Glutamatergic neuron (in vitro differentiated cells): ENCODE measurements at regions not wholly inside any gene's neighbourhood (a gene's known extent, or its start where the extent isn't known, plus 50 kb on each side); places are given as distances from the start of the nearest gene placed in this dataset.

Source experiments
- DNase-seq: peaks from one replicate; pipeline ENCODE4 v3.0.0; 2022
- H3K27ac Mint-ChIP-seq: one replicate; pipeline ENCODE4 v1.8.0; 2020; ENCODE audit warnings: mild to moderate bottlenecking, mixed read lengths, inconsistent platforms; ENCODE audit not compliant: unreplicated experiment
- H3K27me3 Mint-ChIP-seq: one replicate; pipeline ENCODE4 v1.8.0; 2020; ENCODE audit warnings: mild to moderate bottlenecking, moderate library complexity, mixed read lengths, inconsistent platforms; ENCODE audit not compliant: unreplicated experiment
- H3K36me3 Mint-ChIP-seq: one replicate; pipeline ENCODE4 v1.8.0; 2020; ENCODE audit warnings: mild to moderate bottlenecking, mixed read lengths, inconsistent platforms; ENCODE audit not compliant: unreplicated experiment
- H3K4me1 Mint-ChIP-seq: one replicate; pipeline ENCODE4 v1.8.0; 2020; ENCODE audit warnings: mild to moderate bottlenecking, low read depth, mixed read lengths, inconsistent platforms; ENCODE audit not compliant: unreplicated experiment
- H3K4me3 Mint-ChIP-seq: one replicate; pipeline ENCODE4 v1.8.0; 2020; ENCODE audit warnings: mild to moderate bottlenecking, mixed read lengths, inconsistent platforms; ENCODE audit not compliant: unreplicated experiment
- H3K9me3 Mint-ChIP-seq: one replicate; pipeline ENCODE4 v1.8.0; 2020; ENCODE audit warnings: mild to moderate bottlenecking, moderate library complexity, mixed read lengths, inconsistent platforms; ENCODE audit not compliant: unreplicated experiment
- CTCF ChIP-seq: fragments of 200-600 bp; sonication (generic); IDR thresholded peaks from one replicate; pipeline ENCODE4 v1.5.0; 2021; ENCODE audit not compliant: partially characterized antibody, unreplicated experiment

- Mint-ChIP-seq H3K36me3 (no peaks in the 10 kb centered on the region), H3K9me3 (no peaks in the 10 kb centered on the region), H3K4me3 (no peak overlapping the region), H3K27me3 (no peaks in the 10 kb centered on the region), H3K4me1 (peaks cover 5% of the 10 kb centered on the region), H3K27ac (no peak overlapping the region)
- no peak for TF ChIP-seq CTCF
- DNase-seq = no peak
These were observed 151.1 kb upstream of the POU5F2 start for GRCh38 chr5:93892481-93892880.

DNA sequence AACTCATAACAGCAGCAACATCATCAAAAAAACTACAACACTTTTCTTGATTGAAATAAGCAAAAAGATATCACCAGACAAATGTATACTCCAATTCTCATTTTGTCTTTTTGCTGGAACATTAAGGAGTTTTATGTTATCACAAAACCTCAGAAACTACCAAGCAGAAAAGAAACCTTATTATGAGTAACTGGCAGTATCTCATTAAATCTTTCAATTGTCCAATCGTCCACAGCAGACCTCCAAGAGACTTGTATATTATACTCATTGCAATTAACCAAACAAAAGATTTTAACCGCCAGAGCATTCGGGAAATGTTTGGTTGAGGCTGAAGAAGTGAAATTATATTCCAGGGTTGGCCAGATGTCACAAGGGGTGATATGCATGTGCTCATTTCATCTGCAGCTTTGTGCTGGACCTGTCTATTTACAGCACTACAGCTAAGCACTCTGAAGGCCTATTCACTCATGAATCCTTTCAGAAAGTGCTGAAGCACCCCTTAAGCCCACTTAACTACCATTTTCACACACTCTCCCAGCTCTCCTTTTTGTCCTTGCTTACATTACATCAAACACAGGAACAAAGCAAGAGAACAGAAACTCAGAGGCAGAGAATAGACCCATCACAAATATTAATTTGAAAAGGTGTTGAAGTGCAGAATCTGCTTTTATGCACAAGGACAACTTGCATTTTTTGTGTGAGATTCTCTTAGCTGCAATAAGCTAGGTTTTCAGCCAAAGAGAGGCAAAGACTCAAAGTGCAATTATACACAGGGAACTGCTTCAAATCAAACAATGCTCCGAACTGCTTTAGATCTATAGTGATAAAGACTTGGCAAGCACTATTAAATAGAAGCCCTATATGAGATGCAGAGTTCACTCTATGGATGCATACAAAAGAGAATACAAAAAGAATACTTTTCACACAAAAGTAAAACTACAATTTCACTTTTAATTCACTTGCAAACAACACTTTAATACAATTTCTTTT, 150.4 kb upstream of the POU5F2 start:
- Mint-ChIP-seq H3K4me1 (peaks cover 5% of the 10 kb centered on the region), H3K27ac (no peak overlapping the region), H3K9me3 (no peaks in the 10 kb centered on the region), H3K36me3 (no peaks in the 10 kb centered on the region), H3K27me3 (no peaks in the 10 kb centered on the region), H3K4me3 (no peak overlapping the region)
- DNase-seq = no peak
- no peak for TF ChIP-seq CTCF

DNA sequence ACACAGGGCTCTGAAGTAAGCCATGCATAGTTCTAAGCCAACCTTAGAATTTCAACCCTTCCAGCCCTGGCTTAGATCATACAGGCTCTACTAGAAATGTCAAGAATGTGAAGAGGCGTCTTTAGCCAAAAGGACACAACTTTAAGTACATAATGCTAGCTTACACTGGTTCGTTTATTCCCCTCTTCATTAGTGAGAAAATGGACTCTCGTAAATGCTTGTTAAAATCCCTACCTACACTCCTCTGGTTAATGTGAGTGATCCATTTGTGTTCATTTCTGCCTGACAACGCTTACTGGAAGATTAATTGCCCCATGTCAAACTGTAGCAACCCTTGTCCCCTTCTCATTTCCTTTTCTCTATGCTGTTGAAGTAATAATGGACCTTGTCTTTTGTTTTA, 149.3 kb upstream of the POU5F2 start:
- DNase-seq = no peak
- H3K27ac Mint-ChIP-seq = no peak overlapping the region

DNA sequence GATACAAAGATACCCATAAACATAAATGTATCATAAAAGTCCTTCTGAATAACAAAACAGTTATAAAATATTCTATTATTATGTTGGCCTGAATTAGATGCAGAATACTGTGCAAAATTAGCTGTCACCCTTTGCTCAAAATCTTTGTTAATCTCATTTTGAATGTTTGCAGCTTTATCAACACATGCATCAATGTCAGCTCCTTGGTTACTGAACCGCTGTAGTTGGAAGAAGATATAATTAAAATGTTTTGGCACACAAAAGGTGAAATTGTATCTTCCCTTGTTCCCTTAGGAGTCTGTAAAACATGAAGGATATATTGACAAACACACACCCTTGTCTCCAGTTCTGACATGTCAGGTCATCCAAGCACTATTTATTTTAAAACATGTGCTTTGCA, 146.3 kb upstream of the POU5F2 start:
- no peaks in the 10 kb centered on the region for H3K27me3 Mint-ChIP-seq
- peaks cover 5% of the 10 kb centered on the region for H3K4me1 Mint-ChIP-seq
- H3K27ac Mint-ChIP-seq = no peak overlapping the region
- DNase-seq = no peak
- no peak for TF ChIP-seq CTCF
- H3K4me3 Mint-ChIP-seq = no peak overlapping the region
- H3K36me3 Mint-ChIP-seq = no peaks in the 10 kb centered on the region
- H3K9me3 Mint-ChIP-seq = no peaks in the 10 kb centered on the region

More for the DNA sequence above, 149.3 kb upstream of the POU5F2 start:
- Mint-ChIP-seq H3K4me1 (peaks cover 5% of the 10 kb centered on the region), H3K4me3 (no peak overlapping the region), H3K36me3 (no peaks in the 10 kb centered on the region), H3K27me3 (no peaks in the 10 kb centered on the region), H3K9me3 (no peaks in the 10 kb centered on the region)
- TF ChIP-seq CTCF = no peak

DNA sequence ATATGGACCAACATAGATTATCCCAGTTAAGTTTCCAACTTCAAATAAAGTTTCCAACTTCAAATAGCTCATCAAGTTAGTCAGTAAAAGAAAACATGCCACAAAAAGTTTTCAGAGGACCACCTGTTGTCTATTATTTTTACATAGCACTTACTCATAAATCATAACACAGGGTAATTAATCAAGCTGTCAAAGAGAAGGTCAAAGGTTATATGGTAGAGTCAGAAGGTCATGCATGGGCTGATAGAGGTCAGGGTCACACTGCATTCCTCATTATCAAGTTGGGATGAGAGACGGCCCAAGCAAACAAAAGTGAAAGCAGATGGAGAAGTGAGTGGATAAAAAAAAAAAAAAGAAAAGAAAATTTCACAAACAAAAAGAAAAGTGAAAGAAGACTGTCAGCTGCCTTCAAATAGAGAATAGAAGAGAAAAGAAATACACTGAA, 145.5 kb upstream of the POU5F2 start:
- no peak for TF ChIP-seq CTCF
- peaks cover 5% of the 10 kb centered on the region for H3K4me1 Mint-ChIP-seq
- no peak for DNase-seq
- H3K4me3 Mint-ChIP-seq = no peak overlapping the region
- H3K36me3 Mint-ChIP-seq = no peaks in the 10 kb centered on the region
- H3K27ac Mint-ChIP-seq = no peak overlapping the region
- no peaks in the 10 kb centered on the region for H3K27me3 Mint-ChIP-seq
- no peaks in the 10 kb centered on the region for H3K9me3 Mint-ChIP-seq
